Fibroblast of mammary gland (primary cell): ENCODE measurements at regions not wholly inside any gene's neighbourhood (a gene's known extent, or its start where the extent isn't known, plus 50 kb on each side); places are given as distances from the start of the nearest gene placed in this dataset.

Experiments
- DNase-seq: peaks from one replicate; pipeline ENCODE4 v3.0.0-alpha.2; 2010; ENCODE audit warnings: low read depth
- H3K4me3 ChIP-seq: 2 replicates; pipeline ENCODE4 v1.5.1; 2011; ENCODE audit warnings: low read depth, mild to moderate bottlenecking, low read length, moderate library complexity; ENCODE audit not compliant: control insufficient read depth
- TF ChIP-seq, protein P1 (sequence below): conservative IDR thresholded peaks from 2 replicates; pipeline ENCODE4 v1.5.1; 2011; ENCODE audit warnings: low read depth, low read length, inconsistent platforms; ENCODE audit not compliant: control insufficient read depth, insufficient read depth

DNA sequence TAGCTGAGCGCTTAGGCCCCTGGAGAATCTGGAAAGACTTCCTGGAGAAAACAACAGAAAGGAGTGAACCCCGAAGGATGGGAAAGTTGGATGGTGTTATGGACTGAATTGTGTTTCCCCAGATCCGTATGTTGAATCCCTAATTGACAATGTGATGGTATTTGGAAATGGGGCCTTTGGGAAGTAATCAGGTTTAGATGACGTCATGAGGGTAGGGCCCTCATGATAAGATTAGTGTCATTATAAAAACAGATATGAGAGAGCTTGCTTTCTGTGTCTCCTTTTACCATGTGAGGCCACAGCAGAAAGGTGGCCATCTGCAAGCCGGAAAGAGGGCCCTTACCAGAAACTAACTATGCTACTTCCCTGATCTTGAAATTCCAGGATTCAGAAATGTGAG lies 159.5 kb downstream of the QDPR start:
- no peak overlapping the region for H3K4me3 ChIP-seq
- TF ChIP-seq, protein P1, sequence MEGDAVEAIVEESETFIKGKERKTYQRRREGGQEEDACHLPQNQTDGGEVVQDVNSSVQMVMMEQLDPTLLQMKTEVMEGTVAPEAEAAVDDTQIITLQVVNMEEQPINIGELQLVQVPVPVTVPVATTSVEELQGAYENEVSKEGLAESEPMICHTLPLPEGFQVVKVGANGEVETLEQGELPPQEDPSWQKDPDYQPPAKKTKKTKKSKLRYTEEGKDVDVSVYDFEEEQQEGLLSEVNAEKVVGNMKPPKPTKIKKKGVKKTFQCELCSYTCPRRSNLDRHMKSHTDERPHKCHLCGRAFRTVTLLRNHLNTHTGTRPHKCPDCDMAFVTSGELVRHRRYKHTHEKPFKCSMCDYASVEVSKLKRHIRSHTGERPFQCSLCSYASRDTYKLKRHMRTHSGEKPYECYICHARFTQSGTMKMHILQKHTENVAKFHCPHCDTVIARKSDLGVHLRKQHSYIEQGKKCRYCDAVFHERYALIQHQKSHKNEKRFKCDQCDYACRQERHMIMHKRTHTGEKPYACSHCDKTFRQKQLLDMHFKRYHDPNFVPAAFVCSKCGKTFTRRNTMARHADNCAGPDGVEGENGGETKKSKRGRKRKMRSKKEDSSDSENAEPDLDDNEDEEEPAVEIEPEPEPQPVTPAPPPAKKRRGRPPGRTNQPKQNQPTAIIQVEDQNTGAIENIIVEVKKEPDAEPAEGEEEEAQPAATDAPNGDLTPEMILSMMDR: no peak

GRCh38 chr4:17347445-17347844 lies 164.4 kb downstream of the QDPR start:
- peak; percentile 54 for DNase-seq
- no peak overlapping the region for H3K4me3 ChIP-seq
- TF ChIP-seq, protein P1: peak; percentile 70

More for the DNA sequence above, 159.5 kb downstream of the QDPR start:
- no peak for DNase-seq

DNA sequence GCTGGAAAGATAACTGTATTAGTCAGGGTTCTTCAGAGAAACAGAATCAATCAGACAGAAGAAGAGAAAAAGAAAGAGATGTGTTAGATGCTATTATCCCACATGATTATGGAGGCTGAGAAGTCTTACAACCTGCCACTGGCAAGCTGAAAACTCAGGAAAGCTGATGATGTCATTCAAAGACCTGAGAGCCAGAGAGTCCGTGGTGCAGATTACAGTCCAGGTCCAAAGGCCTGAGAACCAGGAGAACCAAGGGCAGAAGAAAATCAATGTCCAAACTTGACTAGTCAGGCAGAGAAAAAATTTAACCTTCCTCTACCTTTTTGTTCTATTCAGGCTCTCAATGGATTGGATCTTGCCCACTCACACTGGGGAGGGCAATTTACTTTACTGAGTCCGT lies 172.5 kb downstream of the QDPR start:
- TF ChIP-seq, protein P1: no peak
- DNase-seq: no peak
- no peak overlapping the region for H3K4me3 ChIP-seq

DNA sequence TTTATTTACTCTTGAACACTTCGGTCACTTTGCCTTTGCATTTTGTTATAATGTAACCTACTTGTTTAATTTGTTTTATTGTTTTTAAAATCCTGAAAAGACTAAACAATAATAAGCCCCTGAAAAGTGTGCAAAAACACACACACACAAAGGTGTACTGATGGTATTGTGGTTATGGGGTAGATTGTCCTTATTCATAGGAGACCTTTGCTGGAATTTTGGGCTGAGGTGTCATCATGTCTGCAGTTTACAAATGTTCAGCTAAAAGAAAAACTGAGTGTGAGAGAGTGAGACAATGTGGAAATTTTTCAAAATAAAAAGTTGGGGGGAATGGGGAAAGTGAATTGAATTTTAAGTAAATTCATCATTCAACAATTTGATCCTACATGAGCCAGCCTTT lies 174.9 kb downstream of the QDPR start:
- H3K4me3 ChIP-seq: no peak overlapping the region
- TF ChIP-seq, protein P1: no peak

DNA sequence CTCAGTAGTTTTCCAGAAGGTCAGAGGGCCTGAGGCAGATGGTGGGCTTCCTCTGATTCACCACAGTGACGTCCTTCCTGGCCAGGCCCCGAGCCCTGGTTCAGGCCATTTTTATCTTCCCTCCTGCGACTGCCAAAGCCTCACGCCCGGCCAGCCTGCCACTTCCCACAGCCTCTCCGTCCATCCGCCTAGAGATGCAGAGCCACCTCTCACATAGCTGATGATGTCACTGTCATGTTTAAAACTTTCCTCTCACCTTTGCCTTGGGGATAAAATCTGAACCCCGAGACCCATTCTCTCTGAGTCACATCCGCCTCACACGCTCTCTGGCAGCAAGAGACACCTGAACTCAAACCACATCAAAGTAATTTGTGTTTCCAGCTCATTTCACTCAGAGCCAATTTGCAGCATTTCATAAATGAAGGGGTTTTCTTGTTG lies 175.3 kb downstream of the QDPR start:
- TF ChIP-seq, protein P1: no peak
- DNase-seq: no peak
- no peak overlapping the region for H3K4me3 ChIP-seq

More for the DNA sequence above, 174.9 kb downstream of the QDPR start:
- no peak for DNase-seq

DNA sequence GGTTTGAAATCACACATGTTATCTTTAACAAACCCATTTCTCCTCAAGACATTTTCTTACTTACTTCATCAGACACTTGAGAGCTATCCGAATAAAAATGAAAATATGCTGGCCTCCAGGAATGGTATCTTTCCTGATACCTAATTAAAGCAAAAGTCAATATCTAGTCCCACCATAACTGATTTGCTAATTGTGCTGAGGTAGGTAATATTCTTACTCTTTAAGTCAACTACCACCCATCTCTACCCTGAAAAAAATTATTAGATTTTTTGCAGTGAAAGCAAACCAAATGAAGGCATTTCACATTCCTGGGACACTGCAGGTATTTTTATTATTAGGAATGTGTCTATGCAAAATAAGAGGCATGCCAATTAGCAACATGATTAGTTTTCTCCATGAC lies 175.8 kb downstream of the QDPR start:
- no peak overlapping the region for H3K4me3 ChIP-seq
- DNase-seq: no peak
- TF ChIP-seq, protein P1: no peak

GRCh38 chr4:17335371-17335770 lies 176.5 kb downstream of the QDPR start:
- TF ChIP-seq, protein P1: no peak
- no peak overlapping the region for H3K4me3 ChIP-seq
- DNase-seq: no peak
